NCI-H1048 (cell line): ENCODE measurements at regions not wholly inside any gene's neighbourhood (a gene's known extent, or its start where the extent isn't known, plus 50 kb on each side); places are given as distances from the start of the nearest gene placed in this dataset.
"Not testable (repeated sequence)": the region's sequence is repeated elsewhere in the genome, so short reads cannot be mapped to it uniquely, and the experiment has no call there.

Experiments
- DNase-seq: peaks from one replicate; lab custom pipeline; 2025; lab: John Stamatoyannopoulos, UW

- no peak for DNase-seq
Measured at GRCh38 chr7:81051811-81052413, 133.1 kb upstream of the SEMA3C start.

GRCh38 chr7:81045491-81046030, 126.7 kb upstream of the SEMA3C start:
- no peak for DNase-seq

GRCh38 chr7:81042646-81043045, 123.8 kb upstream of the SEMA3C start:
- DNase-seq = not testable (repeated sequence)

GRCh38 chr7:81040496-81040895, 121.6 kb upstream of the SEMA3C start:
- no peak for DNase-seq

GRCh38 chr7:81036871-81037270, 118.0 kb upstream of the SEMA3C start:
- DNase-seq = no peak

GRCh38 chr7:81036057-81036456, 117.2 kb upstream of the SEMA3C start:
- no peak for DNase-seq

- DNase-seq = no peak
Measured at GRCh38 chr7:81031996-81032395, 113.1 kb upstream of the SEMA3C start.

- DNase-seq = no peak
Measured at GRCh38 chr7:81031243-81031642, 112.4 kb upstream of the SEMA3C start.

- DNase-seq = no peak
Measured at GRCh38 chr7:81030472-81030871, 111.6 kb upstream of the SEMA3C start.

- DNase-seq = no peak
Measured at GRCh38 chr7:81029511-81029910, 110.7 kb upstream of the SEMA3C start.

GRCh38 chr7:81025360-81025759, 106.5 kb upstream of the SEMA3C start:
- no peak for DNase-seq

- no peak for DNase-seq
Measured at GRCh38 chr7:81014908-81015307, 96.1 kb upstream of the SEMA3C start.

GRCh38 chr7:81014266-81014665, 95.4 kb upstream of the SEMA3C start:
- no peak for DNase-seq

- DNase-seq = no peak
Measured at GRCh38 chr7:81013083-81013817, 94.4 kb upstream of the SEMA3C start.

GRCh38 chr7:81008901-81009300, 90.0 kb upstream of the SEMA3C start:
- DNase-seq = no peak

- DNase-seq = no peak
Measured at GRCh38 chr7:81007051-81007450, 88.2 kb upstream of the SEMA3C start.

- DNase-seq = no peak
Measured at GRCh38 chr7:81005254-81005653, 86.4 kb upstream of the SEMA3C start.

GRCh38 chr7:81004098-81004497, 85.2 kb upstream of the SEMA3C start:
- no peak for DNase-seq

- no peak for DNase-seq
Measured at GRCh38 chr7:81003326-81003725, 84.5 kb upstream of the SEMA3C start.

GRCh38 chr7:81002421-81002820, 83.6 kb upstream of the SEMA3C start:
- no peak for DNase-seq

GRCh38 chr7:80999771-81000170, 80.9 kb upstream of the SEMA3C start:
- DNase-seq = no peak

GRCh38 chr7:80999100-80999499, 80.2 kb upstream of the SEMA3C start:
- no peak for DNase-seq

- DNase-seq = no peak
Measured at GRCh38 chr7:80997841-80998240, 79.0 kb upstream of the SEMA3C start.

GRCh38 chr7:80996236-80996635, 77.4 kb upstream of the SEMA3C start:
- not testable (repeated sequence) for DNase-seq
